GM12875 (cell line): ENCODE measurements at regions not wholly inside any gene's neighbourhood (a gene's known extent, or its start where the extent isn't known, plus 50 kb on each side); places are given as distances from the start of the nearest gene placed in this dataset.

Experiments used
- H3K4me3 ChIP-seq: one replicate; pipeline ENCODE4 v1.5.1; 2011; ENCODE audit warnings: low read depth, low read length, control low read depth
- CTCF ChIP-seq: IDR thresholded peaks from 2 replicates; pipeline ENCODE4 v1.5.1; 2011; ENCODE audit warnings: low read depth, mild to moderate bottlenecking, control low read depth, inconsistent platforms, low read length, moderate library complexity, borderline replicate concordance; ENCODE audit not compliant: insufficient read depth

DNA sequence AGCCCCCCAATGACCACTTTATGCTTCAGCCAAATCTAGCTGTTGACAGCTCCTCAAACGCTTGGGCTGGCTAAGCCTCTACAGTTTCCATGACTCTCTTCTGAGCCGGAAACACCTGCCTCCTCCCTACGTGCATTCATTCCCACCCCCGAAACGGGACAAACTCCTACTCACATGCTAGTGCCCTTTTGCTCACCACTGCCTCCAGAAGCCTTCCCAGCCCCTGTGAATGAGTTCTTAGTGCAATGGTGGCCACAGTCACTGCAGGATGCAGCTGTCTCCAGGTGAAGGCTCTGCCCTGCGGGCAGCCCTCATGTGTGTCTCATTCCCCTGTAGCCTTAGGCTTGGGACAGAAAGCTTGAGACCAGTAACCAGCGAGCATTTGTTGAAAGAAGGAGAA is 68.8 kb upstream of the DAB2IP start:
- H3K4me3 ChIP-seq: no peak overlapping the region
- no peak for TF ChIP-seq CTCF

- TF ChIP-seq CTCF: no peak
- no peak overlapping the region for H3K4me3 ChIP-seq
Measured at GRCh38 chr9:121584421-121584820, 67.0 kb upstream of the DAB2IP start.

GRCh38 chr9:121587863-121588262 is 63.6 kb upstream of the DAB2IP start:
- TF ChIP-seq CTCF: no peak
- no peak overlapping the region for H3K4me3 ChIP-seq

DNA sequence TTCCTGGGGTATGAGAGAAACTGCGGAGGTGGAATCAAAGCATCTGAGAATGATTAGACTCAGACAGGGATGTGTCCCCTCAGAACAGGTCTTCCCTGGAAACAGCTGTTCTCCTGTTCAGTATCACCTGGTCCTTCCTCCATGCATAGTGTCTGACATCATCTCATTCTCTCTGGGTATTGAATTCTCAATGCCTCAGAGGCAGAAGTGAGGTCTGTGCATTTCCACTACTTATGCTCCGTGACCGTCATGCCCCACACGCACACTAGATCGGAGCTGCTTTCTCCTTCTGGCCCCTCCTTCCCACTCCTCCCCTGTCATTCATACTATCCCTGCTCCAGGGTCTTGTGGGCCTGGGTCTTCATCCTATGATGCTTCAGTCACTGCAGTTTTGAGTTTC is 61.4 kb upstream of the DAB2IP start:
- no peak for TF ChIP-seq CTCF
- H3K4me3 ChIP-seq: no peak overlapping the region

- TF ChIP-seq CTCF: no peak
- H3K4me3 ChIP-seq: no peak overlapping the region
Measured at GRCh38 chr9:121592265-121592664, 59.2 kb upstream of the DAB2IP start.

GRCh38 chr9:121593066-121593465 is 58.4 kb upstream of the DAB2IP start:
- H3K4me3 ChIP-seq: no peak overlapping the region

GRCh38 chr9:121596515-121596914 is 54.9 kb upstream of the DAB2IP start:
- no peak overlapping the region for H3K4me3 ChIP-seq
- TF ChIP-seq CTCF: no peak

More at GRCh38 chr9:121593066-121593465, 58.4 kb upstream of the DAB2IP start:
- no peak for TF ChIP-seq CTCF
